C4-2B (cell line): ENCODE measurements at regions not wholly inside any gene's neighbourhood (a gene's known extent, or its start where the extent isn't known, plus 50 kb on each side); places are given as distances from the start of the nearest gene placed in this dataset.

Source experiments
- CTCF ChIP-seq: fragments of 450-650 bp; conservative IDR thresholded peaks from 2 replicates; pipeline ENCODE4 v1.5.1; 2017; ENCODE audit warnings: mild to moderate bottlenecking
- ZFX ChIP-seq: fragments of 450-650 bp; IDR thresholded peaks from 2 replicates; pipeline ENCODE4 v1.6.1; 2017

- TF ChIP-seq CTCF: no peak
- TF ChIP-seq ZFX: no peak
Observed at GRCh38 chr4:177131736-177132135, 177.9 kb upstream of the NEIL3 start.
